ENCODE measurements at regions not wholly inside any gene's neighbourhood (a gene's known extent, or its start where the extent isn't known, plus 50 kb on each side); places are given as distances from the start of the nearest gene placed in this dataset.

DNA sequence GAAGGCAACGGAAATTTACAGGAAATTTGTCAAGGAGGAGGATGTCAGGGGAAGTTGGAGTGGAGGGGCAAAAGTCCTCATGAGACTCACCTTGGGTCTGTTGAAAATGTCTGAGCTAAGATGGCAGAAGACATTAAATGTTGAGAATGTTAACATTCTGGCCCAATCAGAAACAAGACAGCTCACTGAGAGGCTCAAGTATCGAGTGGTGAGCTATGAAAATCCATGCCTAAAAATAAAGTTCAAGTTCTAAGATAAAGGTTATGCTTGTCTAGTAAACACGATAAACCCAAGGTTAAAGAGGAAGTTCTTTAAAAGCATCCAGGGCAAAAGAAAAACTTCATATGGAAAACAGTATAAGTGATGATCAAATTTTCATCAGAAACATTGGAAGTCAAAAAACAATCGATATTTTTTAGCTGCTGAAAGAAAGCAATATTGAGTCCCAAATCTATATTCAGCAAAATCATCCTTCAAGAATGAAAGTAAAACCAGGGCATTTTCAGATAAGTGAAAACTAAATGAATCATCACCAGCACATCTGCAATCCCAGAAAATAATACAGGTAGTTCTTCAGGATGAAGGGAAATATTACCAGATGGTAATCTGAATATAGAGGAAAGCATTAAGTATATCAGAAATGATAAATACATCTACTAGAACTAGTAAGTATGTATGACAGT lies 462.4 kb downstream of the TLL1 start:
- TF ChIP-seq EZH2 (IDR thresholded peaks at IDR 0.05; ENCODE audit: insufficient read depth, poor library complexity, severe bottlenecking) (no peak), EZH2phosphoT487 (IDR thresholded peaks at IDR 0.05; ENCODE audit: insufficient read depth, low read depth) (no peak)

Data from GM23248 (cell line).